GM23338 (cell line): ENCODE measurements at regions not wholly inside any gene's neighbourhood (a gene's known extent, or its start where the extent isn't known, plus 50 kb on each side); places are given as distances from the start of the nearest gene placed in this dataset.
A peak's percentile ranks its signal among the peaks of the same experiment; 100 is the strongest.
"Not testable (repeated sequence)": the region's sequence is repeated elsewhere in the genome, so short reads cannot be mapped to it uniquely, and the experiment has no call there.

Experiments used
- ATAC-seq: fragments of 200-7000 bp; cut with Tn5 transposase; 3 replicates; pipeline ENCODE4 v1.9.1; 2020
- DNase-seq: peaks from one replicate; pipeline ENCODE4 v3.0.0-alpha.2; 2015; ENCODE audit warnings: low spot score
- H2AFZ ChIP-seq: fragments of 200-600 bp; sonication (generic); 2 replicates; pipeline ENCODE4 v1.8.0; 2016; ENCODE audit warnings: antibody characterized with exemption, mild to moderate bottlenecking, moderate library complexity
- H3F3A ChIP-seq: fragments of 200-600 bp; sonication (generic); replicated peaks from 2 replicates; pipeline ENCODE4 v1.8.0; 2017; ENCODE audit warnings: antibody characterized with exemption, mixed run types, low read depth
- H3K27ac ChIP-seq: fragments of 200-600 bp; sonication (generic); 2 replicates; pipeline ENCODE4 v1.6.1; 2016; ENCODE audit warnings: low read depth
- H3K27me3 ChIP-seq: fragments of 200-600 bp; sonication (generic); 2 replicates; pipeline ENCODE4 v1.8.0; 2016; ENCODE audit warnings: mild to moderate bottlenecking, mixed run types, moderate library complexity; ENCODE audit not compliant: insufficient read depth
- H3K36me3 ChIP-seq: fragments of 200-600 bp; sonication (generic); 2 replicates; pipeline ENCODE4 v1.8.0; 2016; ENCODE audit warnings: mild to moderate bottlenecking; ENCODE audit not compliant: insufficient read depth
- H3K4me1 ChIP-seq: fragments of 200-600 bp; sonication (generic); 2 replicates; pipeline ENCODE4 v1.8.0; 2016; ENCODE audit warnings: mild to moderate bottlenecking, moderate library complexity; ENCODE audit not compliant: insufficient read depth
- H3K4me2 ChIP-seq: fragments of 200-600 bp; sonication (generic); 2 replicates; pipeline ENCODE4 v1.7.1; 2017; ENCODE audit warnings: mixed run types
- H3K4me3 ChIP-seq: fragments of 200-600 bp; sonication (generic); 2 replicates; pipeline ENCODE4 v1.6.1; 2016; ENCODE audit warnings: mixed run types
- H3K79me2 ChIP-seq: fragments of 200-600 bp; sonication (generic); replicated peaks from 2 replicates; pipeline ENCODE4 v1.8.0; 2017; ENCODE audit warnings: mild to moderate bottlenecking; ENCODE audit not compliant: insufficient read depth
- H3K9me2 ChIP-seq: fragments of 200-600 bp; sonication (generic); 2 replicates; pipeline ENCODE4 v1.8.0; 2017; ENCODE audit not compliant: insufficient read depth
- H4K20me1 ChIP-seq: fragments of 200-600 bp; sonication (generic); replicated peaks from 2 replicates; pipeline ENCODE4 v1.8.0; 2017; ENCODE audit warnings: mild to moderate bottlenecking; ENCODE audit not compliant: insufficient read depth
- H3K27ac Mint-ChIP-seq: 2 replicates; pipeline ENCODE4 v1.8.0; 2020; ENCODE audit warnings: inconsistent platforms, mild to moderate bottlenecking, moderate library complexity, mixed read lengths
- H3K27me3 Mint-ChIP-seq: 3 replicates; pipeline ENCODE4 v1.8.0; 2022; ENCODE audit warnings: low read depth, mild to moderate bottlenecking, moderate library complexity, mixed read lengths, inconsistent platforms; ENCODE audit not compliant: insufficient read depth, poor library complexity
- H3K36me3 Mint-ChIP-seq: 3 replicates; pipeline ENCODE4 v1.8.0; 2021; ENCODE audit warnings: low read depth, mild to moderate bottlenecking, inconsistent platforms, moderate library complexity, mixed read lengths
- H3K4me1 Mint-ChIP-seq: 3 replicates; pipeline ENCODE4 v1.8.0; 2020; ENCODE audit warnings: mild to moderate bottlenecking, inconsistent platforms, mixed read lengths
- H3K4me3 Mint-ChIP-seq: 3 replicates; pipeline ENCODE4 v1.8.0; 2021; ENCODE audit warnings: moderate library complexity, mild to moderate bottlenecking, inconsistent platforms, mixed read lengths
- H3K9me3 Mint-ChIP-seq: 3 replicates; pipeline ENCODE4 v1.8.0; 2020; ENCODE audit warnings: moderate library complexity, mild to moderate bottlenecking, inconsistent platforms, mixed read lengths
- CREB1 ChIP-seq: fragments of 250-450 bp; sonication (Bioruptor Pico); IDR thresholded peaks from 2 replicates; pipeline ENCODE4 v1.5.0; 2020; ENCODE audit warnings: low read depth, mild to moderate bottlenecking, moderate library complexity
- EZH2 ChIP-seq: fragments of 200-600 bp; sonication (generic); IDR thresholded peaks from one replicate; pipeline ENCODE4 v1.8.0; 2017; ENCODE audit warnings: antibody characterized with exemption, mild to moderate bottlenecking, low read depth; ENCODE audit not compliant: unreplicated experiment
- EZH2phosphoT487 ChIP-seq: fragments of 200-600 bp; sonication (generic); IDR thresholded peaks from one replicate; pipeline ENCODE4 v1.8.1; 2018; ENCODE audit warnings: antibody characterized with exemption; ENCODE audit not compliant: unreplicated experiment
- JUNB ChIP-seq: IDR thresholded peaks from one replicate; pipeline ENCODE4 v1.6.1; 2016; ENCODE audit warnings: antibody characterized with exemption; ENCODE audit not compliant: unreplicated experiment
- NANOG ChIP-seq: IDR thresholded peaks from 2 replicates; pipeline ENCODE4 v1.6.1; 2016; ENCODE audit warnings: antibody characterized with exemption, borderline replicate concordance
- POLR2AphosphoS5 ChIP-seq: IDR thresholded peaks from 2 replicates; pipeline ENCODE4 v1.6.1; 2016; ENCODE audit warnings: antibody characterized with exemption, low read depth
- STAT1 ChIP-seq: IDR thresholded peaks from one replicate; pipeline ENCODE4 v1.6.1; 2016; ENCODE audit warnings: antibody characterized with exemption; ENCODE audit not compliant: unreplicated experiment
- ZNF114 ChIP-seq: fragments of 250-450 bp; sonication (Bioruptor Pico); IDR thresholded peaks from 2 replicates; pipeline ENCODE4 v1.5.0; 2020; ENCODE audit warnings: mild to moderate bottlenecking, moderate library complexity
- TF ChIP-seq, protein P1 (sequence below), 2 experiments: fragments of 200-600 bp in 1 of 2; sonication (generic) in 1 of 2; conservative IDR thresholded peaks; 2 replicates each; pipeline versions ENCODE4 v1.5.1 to v1.6.1; 2016 to 2017; ENCODE audit warnings: antibody characterized with exemption in 2 of 2, low read depth in 2 of 2, mild to moderate bottlenecking in 2 of 2, moderate library complexity in 1 of 2
- TF ChIP-seq, protein P2 (sequence below): IDR thresholded peaks from one replicate; pipeline ENCODE4 v1.6.1; 2018; ENCODE audit warnings: antibody characterized with exemption; ENCODE audit not compliant: unreplicated experiment
- TF ChIP-seq, protein P3 (sequence below): IDR thresholded peaks from 2 replicates; pipeline ENCODE4 v1.6.1; 2016; ENCODE audit warnings: antibody characterized with exemption

GRCh38 chr4:79597266-79597665 lies 189.2 kb upstream of the GK2 start (continued):
- TF ChIP-seq, protein P1, sequence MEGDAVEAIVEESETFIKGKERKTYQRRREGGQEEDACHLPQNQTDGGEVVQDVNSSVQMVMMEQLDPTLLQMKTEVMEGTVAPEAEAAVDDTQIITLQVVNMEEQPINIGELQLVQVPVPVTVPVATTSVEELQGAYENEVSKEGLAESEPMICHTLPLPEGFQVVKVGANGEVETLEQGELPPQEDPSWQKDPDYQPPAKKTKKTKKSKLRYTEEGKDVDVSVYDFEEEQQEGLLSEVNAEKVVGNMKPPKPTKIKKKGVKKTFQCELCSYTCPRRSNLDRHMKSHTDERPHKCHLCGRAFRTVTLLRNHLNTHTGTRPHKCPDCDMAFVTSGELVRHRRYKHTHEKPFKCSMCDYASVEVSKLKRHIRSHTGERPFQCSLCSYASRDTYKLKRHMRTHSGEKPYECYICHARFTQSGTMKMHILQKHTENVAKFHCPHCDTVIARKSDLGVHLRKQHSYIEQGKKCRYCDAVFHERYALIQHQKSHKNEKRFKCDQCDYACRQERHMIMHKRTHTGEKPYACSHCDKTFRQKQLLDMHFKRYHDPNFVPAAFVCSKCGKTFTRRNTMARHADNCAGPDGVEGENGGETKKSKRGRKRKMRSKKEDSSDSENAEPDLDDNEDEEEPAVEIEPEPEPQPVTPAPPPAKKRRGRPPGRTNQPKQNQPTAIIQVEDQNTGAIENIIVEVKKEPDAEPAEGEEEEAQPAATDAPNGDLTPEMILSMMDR (conservative IDR thresholded peaks at IDR 0.05; ENCODE audit: low read depth in 2 of 2) = no peak
- no peak for TF ChIP-seq CREB1 (CRISPR knock-in tag)
- TF ChIP-seq ZNF114 (CRISPR knock-in tag) = no peak
- TF ChIP-seq EZH2 = no peak
- TF ChIP-seq, protein P2, sequence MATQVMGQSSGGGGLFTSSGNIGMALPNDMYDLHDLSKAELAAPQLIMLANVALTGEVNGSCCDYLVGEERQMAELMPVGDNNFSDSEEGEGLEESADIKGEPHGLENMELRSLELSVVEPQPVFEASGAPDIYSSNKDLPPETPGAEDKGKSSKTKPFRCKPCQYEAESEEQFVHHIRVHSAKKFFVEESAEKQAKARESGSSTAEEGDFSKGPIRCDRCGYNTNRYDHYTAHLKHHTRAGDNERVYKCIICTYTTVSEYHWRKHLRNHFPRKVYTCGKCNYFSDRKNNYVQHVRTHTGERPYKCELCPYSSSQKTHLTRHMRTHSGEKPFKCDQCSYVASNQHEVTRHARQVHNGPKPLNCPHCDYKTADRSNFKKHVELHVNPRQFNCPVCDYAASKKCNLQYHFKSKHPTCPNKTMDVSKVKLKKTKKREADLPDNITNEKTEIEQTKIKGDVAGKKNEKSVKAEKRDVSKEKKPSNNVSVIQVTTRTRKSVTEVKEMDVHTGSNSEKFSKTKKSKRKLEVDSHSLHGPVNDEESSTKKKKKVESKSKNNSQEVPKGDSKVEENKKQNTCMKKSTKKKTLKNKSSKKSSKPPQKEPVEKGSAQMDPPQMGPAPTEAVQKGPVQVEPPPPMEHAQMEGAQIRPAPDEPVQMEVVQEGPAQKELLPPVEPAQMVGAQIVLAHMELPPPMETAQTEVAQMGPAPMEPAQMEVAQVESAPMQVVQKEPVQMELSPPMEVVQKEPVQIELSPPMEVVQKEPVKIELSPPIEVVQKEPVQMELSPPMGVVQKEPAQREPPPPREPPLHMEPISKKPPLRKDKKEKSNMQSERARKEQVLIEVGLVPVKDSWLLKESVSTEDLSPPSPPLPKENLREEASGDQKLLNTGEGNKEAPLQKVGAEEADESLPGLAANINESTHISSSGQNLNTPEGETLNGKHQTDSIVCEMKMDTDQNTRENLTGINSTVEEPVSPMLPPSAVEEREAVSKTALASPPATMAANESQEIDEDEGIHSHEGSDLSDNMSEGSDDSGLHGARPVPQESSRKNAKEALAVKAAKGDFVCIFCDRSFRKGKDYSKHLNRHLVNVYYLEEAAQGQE = no peak

DNA sequence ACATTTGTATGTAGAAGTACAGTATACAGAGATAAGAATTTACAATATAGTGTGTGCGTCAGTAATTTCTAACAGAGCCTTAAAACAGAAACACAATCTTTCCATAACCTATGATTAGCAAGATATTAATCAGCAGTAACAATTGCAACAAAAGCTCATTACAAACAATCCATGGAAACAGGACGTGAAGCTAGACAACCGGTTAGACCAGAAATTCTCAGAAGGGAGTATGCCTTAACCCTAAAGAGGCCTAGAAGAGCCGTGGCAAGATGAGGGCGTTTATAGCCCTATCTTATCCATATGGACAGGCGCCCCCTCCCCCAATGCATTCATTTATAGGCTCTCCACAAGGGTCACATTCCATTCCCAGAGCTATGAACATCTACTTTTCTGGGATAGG lies 184.2 kb upstream of the GK2 start:
- not testable (repeated sequence) for ATAC-seq, H3F3A ChIP-seq, H3K79me2 ChIP-seq, H3K4me3 ChIP-seq, H3K4me3 Mint-ChIP-seq, H2AFZ ChIP-seq, H3K27me3 Mint-ChIP-seq, H3K9me2 ChIP-seq, H4K20me1 ChIP-seq, H3K9me3 Mint-ChIP-seq, H3K27ac Mint-ChIP-seq, H3K4me1 ChIP-seq, H3K27me3 ChIP-seq, H3K27ac ChIP-seq, H3K36me3 Mint-ChIP-seq, H3K36me3 ChIP-seq, H3K4me2 ChIP-seq
- peaks cover 12% of the 10 kb centered on the region for H3K4me1 Mint-ChIP-seq
- DNase-seq = peak; percentile 17

DNA sequence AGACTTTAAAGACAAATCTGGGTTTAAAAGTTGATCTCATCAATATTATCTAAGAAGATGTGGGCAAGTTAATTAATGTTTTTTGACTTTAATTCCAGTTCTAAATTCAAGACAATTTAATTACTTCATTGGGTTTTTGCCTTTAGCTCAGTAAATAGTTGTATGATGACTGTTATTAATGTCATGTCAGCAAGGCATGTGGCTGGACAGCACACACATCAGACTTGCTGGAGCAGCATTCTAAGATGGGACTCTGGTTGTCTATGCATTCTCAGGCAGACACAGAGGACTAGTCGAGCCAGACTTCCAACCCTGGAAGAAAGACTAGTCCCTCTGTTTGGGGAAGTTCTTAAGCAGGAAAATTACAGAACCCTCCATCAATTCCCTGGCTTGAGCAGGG lies 180.7 kb upstream of the GK2 start:
- H3K36me3 Mint-ChIP-seq = peaks cover 16% of the 10 kb centered on the region; the same call in 2 of the 3 replicates
- peaks cover 8% of the 10 kb centered on the region; the same call in 1 of the 3 replicates for H3K9me3 Mint-ChIP-seq
- Histone ChIP-seq H3K27me3 (no peaks in the 10 kb centered on the region), H3K36me3 (no peaks in the 10 kb centered on the region), H3K27ac (no peak overlapping the region), H3K79me2 (no peaks in the 10 kb centered on the region), H3K9me2 (no peaks in the 10 kb centered on the region), H4K20me1 (no peaks in the 10 kb centered on the region), H3K4me3 (no peak overlapping the region), H2AFZ (no peak overlapping the region), H3K4me1 (no peaks in the 10 kb centered on the region), H3K4me2 (no peak overlapping the region), H3F3A (no peaks in the 10 kb centered on the region)
- no peak overlapping the region for H3K4me3 Mint-ChIP-seq
- DNase-seq (no peak), ATAC-seq (no peak)
- no peak overlapping the region for H3K27ac Mint-ChIP-seq
- peaks cover 21% of the 10 kb centered on the region for H3K4me1 Mint-ChIP-seq
- no peaks in the 10 kb centered on the region for H3K27me3 Mint-ChIP-seq
- TF ChIP-seq POLR2AphosphoS5 (no peak), EZH2 (no peak), NANOG (no peak), JUNB (no peak), ZNF114 (CRISPR knock-in tag) (no peak), STAT1 (no peak), CREB1 (CRISPR knock-in tag) (no peak), EZH2phosphoT487 (no peak)
- TF ChIP-seq, protein P3, sequence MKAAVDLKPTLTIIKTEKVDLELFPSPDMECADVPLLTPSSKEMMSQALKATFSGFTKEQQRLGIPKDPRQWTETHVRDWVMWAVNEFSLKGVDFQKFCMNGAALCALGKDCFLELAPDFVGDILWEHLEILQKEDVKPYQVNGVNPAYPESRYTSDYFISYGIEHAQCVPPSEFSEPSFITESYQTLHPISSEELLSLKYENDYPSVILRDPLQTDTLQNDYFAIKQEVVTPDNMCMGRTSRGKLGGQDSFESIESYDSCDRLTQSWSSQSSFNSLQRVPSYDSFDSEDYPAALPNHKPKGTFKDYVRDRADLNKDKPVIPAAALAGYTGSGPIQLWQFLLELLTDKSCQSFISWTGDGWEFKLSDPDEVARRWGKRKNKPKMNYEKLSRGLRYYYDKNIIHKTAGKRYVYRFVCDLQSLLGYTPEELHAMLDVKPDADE = no peak
- TF ChIP-seq, protein P1 (conservative IDR thresholded peaks at IDR 0.05; ENCODE audit: low read depth in 2 of 2) = no peak
